GM12891 (cell line): ENCODE measurements at regions not wholly inside any gene's neighbourhood (a gene's known extent, or its start where the extent isn't known, plus 50 kb on each side); places are given as distances from the start of the nearest gene placed in this dataset.
"Not testable (repeated sequence)": the region's sequence is repeated elsewhere in the genome, so short reads cannot be mapped to it uniquely, and the experiment has no call there.

Experiments used
- DNase-seq: peaks from one replicate; pipeline ENCODE4 v3.0.0; 2011; ENCODE audit warnings: low spot score; ENCODE audit not compliant: insufficient read length
- FAIRE-seq: peaks from 2 replicates; lab custom pipeline; 2011; peaks lifted over from hg19 to GRCh38; lab: Jason Lieb, UNC
- PAX5 ChIP-seq: IDR thresholded peaks from 2 replicates; pipeline ENCODE4 v1.6.1; 2011; ENCODE audit warnings: low read length, moderate library complexity, mild to moderate bottlenecking; ENCODE audit not compliant: insufficient read depth, severe bottlenecking
- POLR2A ChIP-seq: IDR thresholded peaks from 2 replicates; pipeline ENCODE4 v1.6.1; 2011; ENCODE audit warnings: low read depth, low read length, control low read depth
- POLR2AphosphoS5 ChIP-seq: IDR thresholded peaks from 2 replicates; pipeline ENCODE4 v1.6.1; 2011; ENCODE audit warnings: low read depth, low read length, control low read depth
- POU2F2 ChIP-seq: IDR thresholded peaks from 2 replicates; pipeline ENCODE4 v1.6.1; 2011; ENCODE audit warnings: low read depth, mild to moderate bottlenecking, control low read depth, low read length, moderate library complexity
- SPI1 ChIP-seq: IDR thresholded peaks from 2 replicates; pipeline ENCODE4 v1.6.1; 2011; ENCODE audit warnings: low read depth, low read length, control low read depth
- TAF1 ChIP-seq: IDR thresholded peaks from 2 replicates; pipeline ENCODE4 v1.6.1; 2011; ENCODE audit warnings: low read depth, low read length, control low read depth

DNA sequence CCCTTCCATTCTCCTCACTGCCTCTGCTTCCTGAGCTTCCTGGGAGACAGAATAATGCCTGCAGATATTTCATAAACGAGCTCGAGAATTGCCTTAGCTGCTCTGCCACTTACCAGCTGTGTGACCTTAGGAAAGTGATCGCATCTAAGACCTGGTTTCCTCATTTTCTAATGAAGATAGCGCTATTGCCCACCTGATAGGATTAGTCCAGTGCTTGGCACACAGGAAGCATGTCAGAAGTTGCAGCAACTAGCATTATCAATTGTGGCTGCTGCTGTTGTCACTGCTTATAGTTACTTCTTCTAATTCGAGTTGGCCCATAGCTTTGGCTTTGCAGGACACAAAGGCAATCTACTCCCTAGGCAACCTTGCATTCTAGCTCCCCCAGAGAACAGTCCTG lies 305.5 kb upstream of the SGK1 start:
- DNase-seq (no peak), FAIRE-seq (no peak)
- TF ChIP-seq POLR2A (no peak), POU2F2 (no peak), POLR2AphosphoS5 (no peak), PAX5 (no peak), SPI1 (no peak), TAF1 (no peak)

DNA sequence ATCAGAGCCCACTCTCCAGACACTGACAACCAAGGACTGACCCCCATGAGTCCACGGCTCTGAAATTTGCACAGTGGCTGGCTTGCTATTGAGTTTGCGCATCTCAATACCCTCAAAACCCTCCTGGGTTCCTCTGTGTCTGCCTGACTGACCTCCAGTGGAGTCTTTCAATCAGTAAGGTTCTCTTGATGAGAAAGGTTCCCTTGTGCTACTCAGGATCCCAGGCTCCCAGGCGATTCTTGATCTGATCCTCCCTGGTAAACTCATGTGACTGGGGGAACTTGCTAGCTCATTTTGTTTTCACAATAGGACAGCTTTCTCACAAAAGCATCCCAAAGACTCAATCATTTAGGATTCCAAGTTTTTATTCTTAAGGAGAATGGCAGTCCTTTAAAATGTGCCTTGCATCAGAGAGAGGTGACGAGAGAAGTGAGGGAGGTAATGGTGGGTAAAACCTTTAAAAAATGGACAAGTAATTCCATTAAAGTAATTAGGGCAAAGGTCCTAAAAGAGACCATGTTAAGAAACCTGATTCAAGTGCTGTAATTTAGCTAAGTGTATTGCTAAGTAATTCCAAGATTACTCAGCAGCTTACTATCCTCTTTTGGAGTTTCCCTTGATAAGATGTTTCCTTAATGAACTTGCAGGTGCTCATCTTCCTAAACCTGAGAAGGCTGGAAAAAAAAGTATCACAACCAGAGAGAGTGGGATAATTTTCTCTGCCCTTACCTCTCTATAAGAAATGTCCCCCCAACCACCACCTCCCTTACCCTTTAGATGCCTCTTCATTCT lies 304.7 kb upstream of the SGK1 start:
- DNase-seq (no peak), FAIRE-seq (no peak)
- TF ChIP-seq POLR2AphosphoS5 = no peak
- no peak for TF ChIP-seq PAX5
- TF ChIP-seq POU2F2 = no peak
- TF ChIP-seq TAF1 = no peak
- no peak for TF ChIP-seq SPI1

DNA sequence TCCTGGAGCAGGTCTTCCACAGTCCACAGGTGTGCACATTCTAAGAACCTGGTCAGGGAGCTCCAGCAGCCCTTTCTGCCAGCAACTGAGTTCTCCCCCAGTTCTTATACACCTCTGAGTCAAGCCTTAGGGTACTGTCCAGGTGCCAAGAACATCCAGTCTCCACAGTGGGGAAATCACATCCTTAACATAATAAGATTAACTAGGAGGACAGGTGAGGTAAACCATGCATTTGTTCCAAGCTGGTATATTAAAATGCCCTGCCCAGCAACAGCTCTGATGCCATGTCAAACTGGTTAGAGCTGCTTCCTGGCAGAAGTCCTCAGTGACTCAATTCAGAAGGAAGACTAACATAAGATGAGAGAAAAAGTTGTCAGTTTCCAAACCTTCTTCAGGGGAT lies 303.9 kb upstream of the SGK1 start:
- TF ChIP-seq POLR2AphosphoS5 (no peak), POU2F2 (no peak), POLR2A (no peak), PAX5 (no peak), TAF1 (no peak), SPI1 (no peak)
- DNase-seq = no peak
- FAIRE-seq = no peak

DNA sequence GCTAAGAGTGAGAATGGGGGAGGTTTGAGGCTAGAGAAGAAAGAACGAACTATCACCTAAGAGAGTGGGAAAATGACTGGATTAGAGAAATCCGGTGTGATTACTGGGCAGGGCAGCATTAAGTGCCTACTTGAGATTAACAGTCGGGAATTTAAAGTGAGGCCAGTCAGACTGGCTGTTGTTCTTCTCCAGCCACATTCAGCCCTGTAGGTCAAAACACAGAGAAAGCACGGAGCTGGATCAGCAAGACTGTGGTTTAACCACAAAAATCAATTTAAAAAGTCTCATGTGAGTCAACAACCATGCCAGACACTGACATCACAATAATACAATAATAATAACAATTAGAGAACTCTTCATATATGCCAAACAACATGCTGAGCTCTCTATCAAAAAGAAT lies 301.9 kb upstream of the SGK1 start:
- FAIRE-seq = no peak
- TF ChIP-seq SPI1 = no peak
- TF ChIP-seq PAX5 = no peak
- TF ChIP-seq TAF1 = no peak
- TF ChIP-seq POLR2AphosphoS5 = no peak
- TF ChIP-seq POU2F2 = no peak
- TF ChIP-seq POLR2A = no peak

GRCh38 chr6:134619077-134619476 lies 301.2 kb upstream of the SGK1 start:
- TF ChIP-seq SPI1 (peak; percentile 95), TAF1 (no peak)
- DNase-seq = no peak
- FAIRE-seq = peak; percentile 35

More for the DNA sequence above, 301.9 kb upstream of the SGK1 start:
- no peak for DNase-seq

GRCh38 chr6:134614606-134615485 lies 296.9 kb upstream of the SGK1 start:
- FAIRE-seq = no peak
- DNase-seq = no peak
- TF ChIP-seq SPI1 = no peak
- TF ChIP-seq POLR2A = no peak
- no peak for TF ChIP-seq POU2F2
- no peak for TF ChIP-seq TAF1
- TF ChIP-seq POLR2AphosphoS5 = no peak
- no peak for TF ChIP-seq PAX5

- not testable (repeated sequence) for DNase-seq, FAIRE-seq
These were observed 294.2 kb upstream of the SGK1 start for GRCh38 chr6:134612128-134612527.

- FAIRE-seq (no peak), DNase-seq (no peak)
- TF ChIP-seq POU2F2 (no peak), POLR2A (no peak), POLR2AphosphoS5 (no peak), PAX5 (no peak), TAF1 (no peak), SPI1 (no peak)
These were observed 292.5 kb upstream of the SGK1 start for GRCh38 chr6:134610411-134610810.

DNA sequence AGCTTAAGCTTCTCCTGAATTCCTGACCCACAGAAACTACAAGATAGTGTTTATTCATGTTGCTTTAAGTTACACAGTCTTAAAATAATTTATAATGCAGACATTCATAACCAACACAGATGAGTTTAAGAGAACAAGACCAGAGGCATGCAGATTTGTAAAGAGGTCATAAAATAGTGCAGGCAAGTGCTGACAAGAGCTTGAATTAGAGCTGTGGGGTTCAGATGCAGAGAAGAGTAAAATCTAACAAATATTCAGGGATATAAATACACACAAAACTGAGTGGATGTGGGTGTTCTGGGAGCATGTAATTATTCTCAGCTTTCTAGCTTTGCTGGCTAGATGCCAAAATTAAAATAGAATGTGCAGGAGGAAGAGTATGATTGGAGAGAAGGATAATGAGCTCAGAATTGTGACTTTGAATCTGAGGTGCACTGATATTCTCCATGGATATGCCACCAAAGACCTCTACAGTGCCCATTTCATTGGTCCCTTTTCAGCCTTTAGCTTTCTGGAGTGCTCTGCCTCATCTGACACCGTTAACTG lies 291.9 kb upstream of the SGK1 start:
- FAIRE-seq (no peak), DNase-seq (no peak)
- TF ChIP-seq POLR2A (no peak), SPI1 (no peak)

GRCh38 chr6:134607411-134607810 lies 289.5 kb upstream of the SGK1 start:
- no peak for FAIRE-seq
- TF ChIP-seq POU2F2 = no peak
- TF ChIP-seq TAF1 = no peak
- TF ChIP-seq POLR2A = no peak
- no peak for TF ChIP-seq SPI1
- no peak for TF ChIP-seq PAX5
- no peak for DNase-seq
